Chondrocyte (in vitro differentiated cells): ENCODE measurements at regions not wholly inside any gene's neighbourhood (a gene's known extent, or its start where the extent isn't known, plus 50 kb on each side); places are given as distances from the start of the nearest gene placed in this dataset.

ENCODE experiments used
- DNase-seq: peaks from one replicate; pipeline ENCODE4 v3.0.0; 2021; ENCODE audit warnings: mixed read lengths, low spot score
- H3K27ac Mint-ChIP-seq: one replicate; pipeline ENCODE4 v1.8.0; 2021; ENCODE audit warnings: mild to moderate bottlenecking, moderate library complexity, mixed read lengths; ENCODE audit not compliant: unreplicated experiment
- H3K27me3 Mint-ChIP-seq: 2 replicates; pipeline ENCODE4 v1.8.0; 2021; ENCODE audit warnings: low read depth, mixed read lengths
- H3K36me3 Mint-ChIP-seq: 2 replicates; pipeline ENCODE4 v1.8.0; 2021; ENCODE audit warnings: low read depth, mixed read lengths
- H3K4me1 Mint-ChIP-seq: 2 replicates; pipeline ENCODE4 v1.8.0; 2021; ENCODE audit warnings: low read depth, mild to moderate bottlenecking, mixed read lengths
- H3K4me3 Mint-ChIP-seq: one replicate; pipeline ENCODE4 v1.8.0; 2021; ENCODE audit warnings: mild to moderate bottlenecking, moderate library complexity, mixed read lengths; ENCODE audit not compliant: unreplicated experiment
- H3K9me3 Mint-ChIP-seq: 2 replicates; pipeline ENCODE4 v1.8.0; 2021; ENCODE audit warnings: low read depth, mixed read lengths
- CTCF ChIP-seq: fragments of 200-600 bp; sonication (generic); IDR thresholded peaks from 2 replicates; pipeline ENCODE4 v1.5.0; 2021; ENCODE audit warnings: antibody characterized with exemption, mild to moderate bottlenecking, moderate library complexity

- Mint-ChIP-seq H3K27ac (no peak overlapping the region), H3K4me1 (no peaks in the 10 kb centered on the region), H3K9me3 (peaks cover 6% of the 10 kb centered on the region), H3K36me3 (no peaks in the 10 kb centered on the region), H3K4me3 (no peak overlapping the region), H3K27me3 (peaks cover under 1% of the 10 kb centered on the region)
- TF ChIP-seq CTCF = no peak
- no peak for DNase-seq
These were observed 670.4 kb upstream of the GOT2 start for GRCh38 chr16:59404509-59404908.

GRCh38 chr16:59400830-59401229 is 666.7 kb upstream of the GOT2 start:
- Mint-ChIP-seq H3K27me3 (no peaks in the 10 kb centered on the region), H3K36me3 (no peaks in the 10 kb centered on the region), H3K27ac (no peak overlapping the region), H3K9me3 (no peaks in the 10 kb centered on the region), H3K4me3 (no peak overlapping the region), H3K4me1 (no peaks in the 10 kb centered on the region)
- no peak for TF ChIP-seq CTCF
- DNase-seq = no peak

- H3K27ac Mint-ChIP-seq = no peak overlapping the region
These were observed 663.5 kb upstream of the GOT2 start for GRCh38 chr16:59397638-59398037.

GRCh38 chr16:59394526-59394925 is 660.4 kb upstream of the GOT2 start:
- no peak for TF ChIP-seq CTCF
- Mint-ChIP-seq H3K4me1 (no peaks in the 10 kb centered on the region), H3K36me3 (no peaks in the 10 kb centered on the region), H3K27ac (no peak overlapping the region), H3K4me3 (no peak overlapping the region), H3K27me3 (peaks cover 3% of the 10 kb centered on the region), H3K9me3 (no peaks in the 10 kb centered on the region)
- no peak for DNase-seq

More at GRCh38 chr16:59397638-59398037, 663.5 kb upstream of the GOT2 start:
- DNase-seq = no peak
- no peaks in the 10 kb centered on the region for H3K4me1 Mint-ChIP-seq
- H3K36me3 Mint-ChIP-seq = no peaks in the 10 kb centered on the region
- H3K27me3 Mint-ChIP-seq = no peaks in the 10 kb centered on the region
- no peak overlapping the region for H3K4me3 Mint-ChIP-seq
- no peaks in the 10 kb centered on the region for H3K9me3 Mint-ChIP-seq
- TF ChIP-seq CTCF = no peak

GRCh38 chr16:59392911-59393310 is 658.8 kb upstream of the GOT2 start:
- Mint-ChIP-seq H3K36me3 (no peaks in the 10 kb centered on the region), H3K9me3 (no peaks in the 10 kb centered on the region), H3K27ac (no peak overlapping the region), H3K4me1 (no peaks in the 10 kb centered on the region), H3K27me3 (peaks cover 3% of the 10 kb centered on the region), H3K4me3 (no peak overlapping the region)
- TF ChIP-seq CTCF = no peak
- DNase-seq = no peak
